Calu3 (cell line): ENCODE measurements at regions not wholly inside any gene's neighbourhood (a gene's known extent, or its start where the extent isn't known, plus 50 kb on each side); places are given as distances from the start of the nearest gene placed in this dataset.

Experiments
- BruUV-seq: library from RNA; stranded (reverse); fragments of 400-500 nt; replicated peaks from 2 replicates; lab custom pipeline; 2021; lab: Mats Ljungman, UMichigan
- CTCF ChIA-PET: fragments of 300-600 bp; sonication (Branson Sonifier 250); formaldehyde crosslinking; loops from one replicate; lab custom pipeline; 2022; ENCODE audit warnings: antibody characterized with exemption; lab: Charles Lee
- DNase-seq: peaks from one replicate; pipeline ENCODE4 v3.0.0; 2022
- H3K27ac Mint-ChIP-seq: one replicate; pipeline ENCODE4 v1.8.0; 2022; ENCODE audit warnings: mixed read lengths; ENCODE audit not compliant: unreplicated experiment
- H3K27me3 Mint-ChIP-seq: one replicate; pipeline ENCODE4 v1.8.0; 2022; ENCODE audit warnings: mixed read lengths; ENCODE audit not compliant: unreplicated experiment
- H3K36me3 Mint-ChIP-seq: one replicate; pipeline ENCODE4 v1.8.0; 2022; ENCODE audit warnings: mild to moderate bottlenecking, moderate library complexity, mixed read lengths; ENCODE audit not compliant: insufficient read depth, unreplicated experiment
- H3K4me1 Mint-ChIP-seq: one replicate; pipeline ENCODE4 v1.8.0; 2022; ENCODE audit warnings: mild to moderate bottlenecking, low read depth, mixed read lengths; ENCODE audit not compliant: unreplicated experiment
- H3K4me3 Mint-ChIP-seq: one replicate; pipeline ENCODE4 v1.8.0; 2022; ENCODE audit warnings: mild to moderate bottlenecking, low read depth, moderate library complexity, mixed read lengths; ENCODE audit not compliant: unreplicated experiment
- H3K9me3 Mint-ChIP-seq: one replicate; pipeline ENCODE4 v1.8.0; 2022; ENCODE audit warnings: low read depth, mixed read lengths; ENCODE audit not compliant: unreplicated experiment
- CTCF ChIP-seq: fragments of 200-600 bp; IDR thresholded peaks from one replicate; pipeline ENCODE4 v1.8.0; 2022; ENCODE audit warnings: antibody characterized with exemption; ENCODE audit not compliant: unreplicated experiment
- intact Hi-C: fragments of 100-400 bp; cut with micrococcal nuclease; formaldehyde crosslinking; loops from one replicate; pipeline ENCODE4 v1.10.0; 2022; ENCODE audit not compliant: unreplicated experiment

GRCh38 chr7:9280088-9280487 lies 846.7 kb downstream of the NXPH1 start:
- TF ChIP-seq CTCF = no peak
- Mint-ChIP-seq H3K27ac (no peak overlapping the region), H3K36me3 (no peaks in the 10 kb centered on the region), H3K27me3 (no peaks in the 10 kb centered on the region), H3K4me1 (no peaks in the 10 kb centered on the region), H3K9me3 (peaks cover 5% of the 10 kb centered on the region), H3K4me3 (no peak overlapping the region)
- DNase-seq = no peak
- BruUV-seq = no TSS peak
- CTCF ChIA-PET = interaction anchor here (0.6 kb wide), 1 partner anchor 472 kb away, joined by 4 read pairs; no protein-coding TSS in a partner anchor
- intact Hi-C loops = no loop called here

GRCh38 chr7:9283246-9283645 lies 849.8 kb downstream of the NXPH1 start:
- CTCF ChIA-PET = no interaction called here
- Mint-ChIP-seq H3K36me3 (no peaks in the 10 kb centered on the region), H3K27me3 (no peaks in the 10 kb centered on the region), H3K9me3 (peaks cover 5% of the 10 kb centered on the region), H3K4me1 (no peaks in the 10 kb centered on the region), H3K4me3 (no peak overlapping the region), H3K27ac (no peak overlapping the region)
- no peak for TF ChIP-seq CTCF
- intact Hi-C loops = no loop called here
- DNase-seq = no peak
- no TSS peak for BruUV-seq

- intact Hi-C loops = no loop called here
- H3K4me1 Mint-ChIP-seq = peaks cover 6% of the 10 kb centered on the region
- no peaks in the 10 kb centered on the region for H3K27me3 Mint-ChIP-seq
- no peak for TF ChIP-seq CTCF
- no TSS peak for BruUV-seq
- no peak overlapping the region for H3K4me3 Mint-ChIP-seq
- H3K36me3 Mint-ChIP-seq = no peaks in the 10 kb centered on the region
- CTCF ChIA-PET = no interaction called here
- no peak for DNase-seq
- H3K9me3 Mint-ChIP-seq = no peaks in the 10 kb centered on the region
- H3K27ac Mint-ChIP-seq = no peak overlapping the region
Measured at GRCh38 chr7:9302436-9302835, 869.0 kb downstream of the NXPH1 start.

GRCh38 chr7:9307131-9307530 lies 873.7 kb downstream of the NXPH1 start:
- intact Hi-C loops = no loop called here
- no peaks in the 10 kb centered on the region for H3K36me3 Mint-ChIP-seq
- no peaks in the 10 kb centered on the region for H3K9me3 Mint-ChIP-seq
- no peaks in the 10 kb centered on the region for H3K27me3 Mint-ChIP-seq
- CTCF ChIA-PET = interaction anchor here (0.7 kb wide), 1 partner anchor 231 kb away, joined by 6 read pairs; no protein-coding TSS in a partner anchor
- peaks cover 8% of the 10 kb centered on the region for H3K4me1 Mint-ChIP-seq
- no peak for TF ChIP-seq CTCF
- H3K27ac Mint-ChIP-seq = no peak overlapping the region
- H3K4me3 Mint-ChIP-seq = no peak overlapping the region
- BruUV-seq = no TSS peak
- DNase-seq = no peak
